CD4-positive, alpha-beta T cell (primary cell): ENCODE measurements at regions not wholly inside any gene's neighbourhood (a gene's known extent, or its start where the extent isn't known, plus 50 kb on each side); places are given as distances from the start of the nearest gene placed in this dataset.

ENCODE experiments used
- ATAC-seq: fragments of 200-7000 bp; cut with Tn5 transposase; one replicate; pipeline ENCODE4 v1.10.0; 2022; ENCODE audit warnings: mild to moderate bottlenecking; ENCODE audit not compliant: poor library complexity
- CTCF ChIA-PET: fragments of 350-600 bp; sonication (Branson Sonifier 250); formaldehyde crosslinking; loops from one replicate; lab custom pipeline; 2021; ENCODE audit warnings: antibody characterized with exemption, inconsistent platforms; lab: Charles Lee
- POLR2A ChIA-PET: fragments of 350-600 bp; sonication (Branson Sonifier 250); formaldehyde crosslinking; loops from one replicate; lab custom pipeline; 2021; ENCODE audit warnings: antibody characterized with exemption, inconsistent platforms; lab: Charles Lee
- DNase-seq, 14 experiments: peaks; one replicate each; pipeline ENCODE4 v3.0.0-alpha.2; 2013 to 2020; ENCODE audit warnings: mixed read lengths in 2 of 14
- H3K27ac ChIP-seq, 2 donors: one replicate each; pipeline versions ENCODE4 v1.5.1 to v1.7.0; 2013; ENCODE audit warnings: low read length in 2 of 2, low read depth in 1 of 2, mild to moderate bottlenecking in 1 of 2
- H3K27me3 ChIP-seq, 2 experiments: 1 replicate in 1 of 2; 2 replicates in 1 of 2; pipeline versions ENCODE4 v1.6.1 to v1.7.0; 2013; ENCODE audit warnings: low read length in 2 of 2, control low read depth in 1 of 2, mild to moderate bottlenecking in 1 of 2, moderate library complexity in 1 of 2; ENCODE audit not compliant: insufficient read depth in 2 of 2, control insufficient read depth in 1 of 2
- H3K36me3 ChIP-seq: one replicate; pipeline ENCODE4 v1.6.1; 2013; ENCODE audit warnings: low read length, control low read depth; ENCODE audit not compliant: insufficient read depth
- H3K4me1 ChIP-seq: one replicate; pipeline ENCODE4 v1.6.1; 2013; ENCODE audit warnings: low read length, control low read depth; ENCODE audit not compliant: insufficient read depth
- H3K4me3 ChIP-seq: one replicate; pipeline ENCODE4 v1.5.1; 2013; ENCODE audit warnings: mild to moderate bottlenecking, low read length, moderate library complexity
- H3K9me3 ChIP-seq, 2 experiments: 1 replicate in 1 of 2; 2 replicates in 1 of 2; pipeline versions ENCODE4 v1.6.1 to v1.7.0; 2013; ENCODE audit warnings: low read length in 2 of 2, mild to moderate bottlenecking in 2 of 2, control low read depth in 1 of 2, moderate library complexity in 1 of 2; ENCODE audit not compliant: control insufficient read depth in 1 of 2, insufficient read depth in 1 of 2
- H3K27ac Mint-ChIP-seq: one replicate; pipeline ENCODE4 v1.8.0; 2020; ENCODE audit warnings: mixed read lengths
- H3K27me3 Mint-ChIP-seq: one replicate; pipeline ENCODE4 v1.8.0; 2021; ENCODE audit warnings: mixed read lengths
- H3K36me3 Mint-ChIP-seq: one replicate; pipeline ENCODE4 v1.8.0; 2021; ENCODE audit warnings: low read depth, mixed read lengths
- H3K4me1 Mint-ChIP-seq: one replicate; pipeline ENCODE4 v1.8.0; 2021; ENCODE audit warnings: low read depth, mixed read lengths
- H3K4me3 Mint-ChIP-seq: one replicate; pipeline ENCODE4 v1.8.0; 2020; ENCODE audit warnings: mild to moderate bottlenecking, mixed read lengths
- H3K9me3 Mint-ChIP-seq: one replicate; pipeline ENCODE4 v1.8.0; 2020; ENCODE audit warnings: mixed read lengths
- intact Hi-C, 2 experiments: fragments of 100-400 bp; cut with DNase I in 1 of 2; cut with micrococcal nuclease in 1 of 2; formaldehyde crosslinking; loops; one replicate each; pipeline versions ENCODE4 v1.15.1 to v1.9.0; 2023 to 2025; cut with DNase I, micrococcal nuclease
- TF ChIP-seq, protein P1 (sequence below): fragments of 200-600 bp; IDR thresholded peaks from one replicate; pipeline ENCODE4 v1.8.0; 2022; ENCODE audit warnings: antibody characterized with exemption, mild to moderate bottlenecking

DNA sequence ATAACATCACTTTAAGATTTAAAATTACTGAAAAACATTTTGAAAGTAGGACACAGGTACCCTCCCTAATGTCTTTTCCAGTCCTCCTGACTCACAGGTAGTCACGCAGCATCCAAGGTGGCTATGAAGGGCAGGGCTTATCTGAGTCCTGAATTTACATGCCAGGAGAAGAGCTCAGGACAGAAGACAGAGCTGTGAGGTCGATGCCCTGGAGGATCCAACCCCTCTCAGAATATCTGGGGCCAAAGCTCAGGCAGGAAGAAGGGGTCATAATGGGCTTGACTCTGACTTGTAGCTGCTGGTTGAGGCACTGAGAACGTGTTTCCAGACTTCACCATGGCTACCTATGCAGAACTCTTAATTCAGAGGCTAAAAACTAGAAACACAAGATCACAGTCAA, 177.5 kb downstream of the AASDH start:
- no peak for ATAC-seq
- no peak overlapping the region for H3K27ac ChIP-seq
- intact Hi-C loops = no loop called here
- no peak overlapping the region for H3K4me3 ChIP-seq
- H3K4me1 ChIP-seq = no peaks in the 10 kb centered on the region
- TF ChIP-seq, protein P1, sequence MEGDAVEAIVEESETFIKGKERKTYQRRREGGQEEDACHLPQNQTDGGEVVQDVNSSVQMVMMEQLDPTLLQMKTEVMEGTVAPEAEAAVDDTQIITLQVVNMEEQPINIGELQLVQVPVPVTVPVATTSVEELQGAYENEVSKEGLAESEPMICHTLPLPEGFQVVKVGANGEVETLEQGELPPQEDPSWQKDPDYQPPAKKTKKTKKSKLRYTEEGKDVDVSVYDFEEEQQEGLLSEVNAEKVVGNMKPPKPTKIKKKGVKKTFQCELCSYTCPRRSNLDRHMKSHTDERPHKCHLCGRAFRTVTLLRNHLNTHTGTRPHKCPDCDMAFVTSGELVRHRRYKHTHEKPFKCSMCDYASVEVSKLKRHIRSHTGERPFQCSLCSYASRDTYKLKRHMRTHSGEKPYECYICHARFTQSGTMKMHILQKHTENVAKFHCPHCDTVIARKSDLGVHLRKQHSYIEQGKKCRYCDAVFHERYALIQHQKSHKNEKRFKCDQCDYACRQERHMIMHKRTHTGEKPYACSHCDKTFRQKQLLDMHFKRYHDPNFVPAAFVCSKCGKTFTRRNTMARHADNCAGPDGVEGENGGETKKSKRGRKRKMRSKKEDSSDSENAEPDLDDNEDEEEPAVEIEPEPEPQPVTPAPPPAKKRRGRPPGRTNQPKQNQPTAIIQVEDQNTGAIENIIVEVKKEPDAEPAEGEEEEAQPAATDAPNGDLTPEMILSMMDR = no peak
- no peaks in the 10 kb centered on the region for H3K36me3 ChIP-seq
- no peaks in the 10 kb centered on the region for H3K36me3 Mint-ChIP-seq
- no peak overlapping the region for H3K4me3 Mint-ChIP-seq
- H3K27me3 ChIP-seq = no peaks in the 10 kb centered on the region
- no peak overlapping the region for H3K27ac Mint-ChIP-seq
- ChIA-PET CTCF (no interaction called here), POLR2A (no interaction called here)
- no peaks in the 10 kb centered on the region for H3K27me3 Mint-ChIP-seq
- peaks cover 8% of the 10 kb centered on the region for H3K9me3 Mint-ChIP-seq
- no peak for DNase-seq
- H3K4me1 Mint-ChIP-seq = no peaks in the 10 kb centered on the region
- peaks cover 0 to 6% of the 10 kb centered on the region in 2 experiments for H3K9me3 ChIP-seq

DNA sequence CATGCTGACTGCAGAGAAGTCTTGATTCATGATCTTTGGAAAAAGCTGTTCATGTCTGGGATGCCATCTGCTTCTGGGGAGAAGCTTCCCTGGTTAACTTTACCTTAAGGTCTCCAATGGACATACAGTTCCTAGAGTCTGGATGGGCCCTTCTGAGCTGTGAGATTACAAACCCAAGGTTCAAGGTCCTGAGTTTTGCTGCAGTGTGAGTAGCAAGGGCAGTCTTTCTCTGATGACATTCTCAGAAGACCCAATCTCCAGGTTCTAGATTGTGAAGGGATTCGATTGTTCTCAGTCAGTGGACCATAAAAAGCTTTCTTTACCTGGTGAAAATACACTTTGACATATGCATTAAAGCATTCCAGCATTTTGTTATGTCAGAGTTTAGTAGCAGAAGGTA, 179.2 kb downstream of the AASDH start:
- DNase-seq (no peak), ATAC-seq (no peak)
- Histone ChIP-seq H3K4me3 (no peak overlapping the region), H3K4me1 (no peaks in the 10 kb centered on the region), H3K9me3 (peaks cover 0 to 6% of the 10 kb centered on the region in 2 experiments), H3K27me3 (no peaks in the 10 kb centered on the region), H3K36me3 (no peaks in the 10 kb centered on the region), H3K27ac (no peak overlapping the region)
- Mint-ChIP-seq H3K9me3 (peaks cover 8% of the 10 kb centered on the region), H3K4me1 (no peaks in the 10 kb centered on the region), H3K36me3 (no peaks in the 10 kb centered on the region), H3K27me3 (no peaks in the 10 kb centered on the region), H3K27ac (no peak overlapping the region), H3K4me3 (no peak overlapping the region)
- CTCF ChIA-PET = no interaction called here
- POLR2A ChIA-PET = no interaction called here
- TF ChIP-seq, protein P1 = no peak
- intact Hi-C loops = no loop called here

DNA sequence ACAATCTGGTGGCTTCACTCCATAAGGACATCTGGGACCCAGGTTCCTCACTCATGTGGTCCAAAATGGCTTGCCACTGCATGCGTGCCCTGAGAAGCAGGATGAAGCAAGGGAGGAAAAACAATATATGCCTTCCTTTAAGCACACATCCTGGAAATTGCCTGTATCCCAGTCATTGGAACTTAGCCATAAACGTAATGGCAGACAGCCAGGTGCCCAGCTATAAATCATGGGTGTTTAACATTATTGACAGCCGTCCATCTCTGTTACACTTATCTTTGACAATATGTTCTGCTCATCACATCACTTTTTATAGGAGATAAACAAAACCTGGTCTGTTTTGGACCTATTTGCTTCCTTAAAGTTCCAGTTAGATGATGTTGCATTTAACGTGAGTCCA, 181.0 kb downstream of the AASDH start:
- Mint-ChIP-seq H3K27me3 (peaks cover 7% of the 10 kb centered on the region), H3K9me3 (peaks cover 1% of the 10 kb centered on the region), H3K4me3 (no peak overlapping the region), H3K27ac (no peak overlapping the region), H3K4me1 (no peaks in the 10 kb centered on the region), H3K36me3 (no peaks in the 10 kb centered on the region)
- TF ChIP-seq, protein P1 = no peak
- DNase-seq = no peak
- POLR2A ChIA-PET = no interaction called here
- no peaks in the 10 kb centered on the region for H3K36me3 ChIP-seq
- H3K27ac ChIP-seq = no peak overlapping the region
- intact Hi-C loops = no loop called here
- CTCF ChIA-PET = no interaction called here
- H3K9me3 ChIP-seq = peaks cover 0 to 2% of the 10 kb centered on the region in 2 experiments
- H3K27me3 ChIP-seq = no peaks in the 10 kb centered on the region
- ATAC-seq = no peak
- H3K4me3 ChIP-seq = no peak overlapping the region
- no peaks in the 10 kb centered on the region for H3K4me1 ChIP-seq
